Right cardiac atrium (tissue), 5 donors: ENCODE measurements at regions not wholly inside any gene's neighbourhood (a gene's known extent, or its start where the extent isn't known, plus 50 kb on each side); places are given as distances from the start of the nearest gene placed in this dataset.

ENCODE experiments used
- ATAC-seq, 2 donors: fragments of 200-7000 bp; cut with Tn5 transposase; one replicate each; pipeline versions ENCODE4 v1.8.0 to v1.9.1; 2020; ENCODE audit warnings: moderate library complexity in 2 of 2, mild to moderate bottlenecking in 1 of 2
- DNase-seq, 3 donors: peaks; one replicate each; pipeline ENCODE4 v3.0.0-alpha.2; 2020
- H3K27ac ChIP-seq: one replicate; pipeline ENCODE4 v1.5.1; 2013; ENCODE audit warnings: mild to moderate bottlenecking, low read length, control low read depth, moderate library complexity
- H3K27me3 ChIP-seq: one replicate; pipeline ENCODE4 v1.6.1; 2013; ENCODE audit not compliant: control insufficient read depth, insufficient read depth
- H3K4me1 ChIP-seq: one replicate; pipeline ENCODE4 v1.6.1; 2013; ENCODE audit warnings: low read length; ENCODE audit not compliant: control insufficient read depth, insufficient read depth
- H3K4me3 ChIP-seq: one replicate; pipeline ENCODE4 v1.5.1; 2013; ENCODE audit warnings: low read length, control low read depth
- H3K9me3 ChIP-seq: one replicate; pipeline ENCODE4 v1.6.1; 2013; ENCODE audit warnings: low read length; ENCODE audit not compliant: control insufficient read depth
- WGBS: extraction: QIAGEN DNeasy Blood & Tissue Kit; methylation state at CpG from one replicate; pipeline ENCODE4 v1.1.7; 2013; 5-methylcytosine and 5-hydroxymethylcytosine counted together
- intact Hi-C, 4 donors: fragments of 100-400 bp; cut with DNase I; formaldehyde crosslinking; loops; one replicate each; pipeline versions ENCODE4 v1.11.0 to v1.14.0; 2022 to 2023
- donor health status: healthy with polysubstance abuse.
- donor health status: DM: no; HTN: yes; CAD: no.
- donor health status: DM: no; HTN: no; CAD: no.
- donor health status: DM: no; HTN: yes; CAD: no; lungs with severe emphysema.
- donor health status: DM: yes; HTN: yes; CAD: no.

GRCh38 chr4:23038626-23039491, 346.1 kb downstream of the GBA3 start:
- ATAC-seq (no peak), DNase-seq (no peak)
- Histone ChIP-seq H3K27me3 (no peaks in the 10 kb centered on the region), H3K27ac (no peak overlapping the region), H3K4me3 (no peak overlapping the region), H3K4me1 (no peaks in the 10 kb centered on the region), H3K9me3 (no peaks in the 10 kb centered on the region)
- 67% methylated on average over 5 of the region's 5 CpGs for WGBS
- intact Hi-C loops = no loop called here

GRCh38 chr4:23036921-23037495, 344.3 kb downstream of the GBA3 start:
- WGBS = 81% methylated on average over 10 of the region's 10 CpGs
- DNase-seq (no peak), ATAC-seq (no peak)
- Histone ChIP-seq H3K27me3 (no peaks in the 10 kb centered on the region), H3K4me1 (no peaks in the 10 kb centered on the region), H3K27ac (no peak overlapping the region), H3K4me3 (no peak overlapping the region), H3K9me3 (no peaks in the 10 kb centered on the region)
- intact Hi-C loops = no loop called here

- no peak for ATAC-seq
- Histone ChIP-seq H3K4me1 (no peaks in the 10 kb centered on the region), H3K9me3 (no peaks in the 10 kb centered on the region), H3K27me3 (no peaks in the 10 kb centered on the region), H3K27ac (no peak overlapping the region), H3K4me3 (no peak overlapping the region)
- intact Hi-C loops = no loop called here
- DNase-seq = no peak
- WGBS = 70% methylated on average over 3 of the region's 3 CpGs
These were observed 343.8 kb downstream of the GBA3 start for GRCh38 chr4:23036503-23036902.

GRCh38 chr4:23035521-23036056, 342.9 kb downstream of the GBA3 start:
- 72% methylated on average over 3 of the region's 3 CpGs for WGBS
- H3K4me3 ChIP-seq = no peak overlapping the region
- no peaks in the 10 kb centered on the region for H3K27me3 ChIP-seq
- DNase-seq = peak in 1 of 3 donors; percentile 4
- H3K9me3 ChIP-seq = no peaks in the 10 kb centered on the region
- no peak for ATAC-seq
- intact Hi-C loops = no loop called here
- H3K27ac ChIP-seq = no peak overlapping the region
- H3K4me1 ChIP-seq = no peaks in the 10 kb centered on the region

GRCh38 chr4:23034731-23035130, 342.0 kb downstream of the GBA3 start:
- H3K27me3 ChIP-seq = no peaks in the 10 kb centered on the region
- no peaks in the 10 kb centered on the region for H3K4me1 ChIP-seq
- DNase-seq (no peak), ATAC-seq (no peak)
- no peak overlapping the region for H3K4me3 ChIP-seq
- no peaks in the 10 kb centered on the region for H3K9me3 ChIP-seq
- H3K27ac ChIP-seq = no peak overlapping the region
- intact Hi-C loops = no loop called here

GRCh38 chr4:23033796-23034195, 341.1 kb downstream of the GBA3 start:
- no peak overlapping the region for H3K27ac ChIP-seq
- WGBS = 55% methylated on average over 2 of the region's 2 CpGs
- H3K4me1 ChIP-seq = no peaks in the 10 kb centered on the region
- no peak for ATAC-seq
- no peaks in the 10 kb centered on the region for H3K9me3 ChIP-seq
- intact Hi-C loops = no loop called here
- no peak overlapping the region for H3K4me3 ChIP-seq
- H3K27me3 ChIP-seq = no peaks in the 10 kb centered on the region
- no peak for DNase-seq

- Histone ChIP-seq H3K4me3 (no peak overlapping the region), H3K9me3 (no peaks in the 10 kb centered on the region), H3K27ac (no peak overlapping the region), H3K27me3 (no peaks in the 10 kb centered on the region), H3K4me1 (no peaks in the 10 kb centered on the region)
- ATAC-seq (no peak), DNase-seq (no peak)
- WGBS = 65% methylated on average over 3 of the region's 3 CpGs
- intact Hi-C loops = no loop called here
These were observed 336.1 kb downstream of the GBA3 start for GRCh38 chr4:23028875-23029274.

GRCh38 chr4:23023666-23024065, 330.9 kb downstream of the GBA3 start:
- Histone ChIP-seq H3K27me3 (no peaks in the 10 kb centered on the region), H3K4me1 (no peaks in the 10 kb centered on the region), H3K9me3 (no peaks in the 10 kb centered on the region), H3K27ac (no peak overlapping the region), H3K4me3 (no peak overlapping the region)
- ATAC-seq (no peak), DNase-seq (no peak)
- intact Hi-C loops = no loop called here
- 62% methylated on average over 1 of the region's 1 CpG for WGBS

- intact Hi-C loops = no loop called here
- H3K4me1 ChIP-seq = no peaks in the 10 kb centered on the region
- no peak overlapping the region for H3K4me3 ChIP-seq
- ATAC-seq = no peak
- H3K9me3 ChIP-seq = no peaks in the 10 kb centered on the region
- no peak overlapping the region for H3K27ac ChIP-seq
- no peaks in the 10 kb centered on the region for H3K27me3 ChIP-seq
- DNase-seq = no peak
These were observed 330.4 kb downstream of the GBA3 start for GRCh38 chr4:23023121-23023520.

- no peaks in the 10 kb centered on the region for H3K27me3 ChIP-seq
- intact Hi-C loops = no loop called here
- ATAC-seq (peak; percentile 61 to 67), DNase-seq (peak in 1 of 3 donors; percentile 5)
- no peak overlapping the region for H3K27ac ChIP-seq
- no peaks in the 10 kb centered on the region for H3K4me1 ChIP-seq
- no peak overlapping the region for H3K4me3 ChIP-seq
- H3K9me3 ChIP-seq = no peaks in the 10 kb centered on the region
These were observed 329.3 kb downstream of the GBA3 start for GRCh38 chr4:23022032-23022431.

GRCh38 chr4:23021040-23021439, 328.3 kb downstream of the GBA3 start:
- Histone ChIP-seq H3K9me3 (no peaks in the 10 kb centered on the region), H3K4me1 (no peaks in the 10 kb centered on the region), H3K4me3 (no peak overlapping the region), H3K27ac (no peak overlapping the region), H3K27me3 (no peaks in the 10 kb centered on the region)
- intact Hi-C loops = no loop called here
- no peak for ATAC-seq
- 77% methylated on average over 4 of the region's 4 CpGs for WGBS
- DNase-seq = no peak
